SK-N-SH (cell line): ENCODE measurements at regions not wholly inside any gene's neighbourhood (a gene's known extent, or its start where the extent isn't known, plus 50 kb on each side); places are given as distances from the start of the nearest gene placed in this dataset.

Source experiments
- CTCF ChIA-PET: fragments of 300-600, 350-600 bp; formaldehyde crosslinking; extraction: SDS; loops from one replicate; lab custom pipeline; 2021; lab: Yijun Ruan, JAX
- POLR2A ChIA-PET: fragments of 350-600 bp; sonication (Branson Sonifier 250); formaldehyde crosslinking; extraction: SDS; loops from one replicate; lab custom pipeline; 2020; ENCODE audit warnings: antibody characterized with exemption, inconsistent platforms; lab: Yijun Ruan, JAX
- DNase-seq: peaks from one replicate; pipeline ENCODE4 v3.0.0; 2012
- H2AFZ ChIP-seq: fragments of 200-600 bp; sonication (generic); 2 replicates; pipeline ENCODE4 v1.8.1; 2016; ENCODE audit warnings: antibody characterized with exemption, mild to moderate bottlenecking, low read depth
- H3F3A ChIP-seq: fragments of 200-600 bp; sonication (generic); replicated peaks from 2 replicates; pipeline ENCODE3; 2016; ENCODE audit warnings: antibody characterized with exemption, mild to moderate bottlenecking; ENCODE audit not compliant: insufficient read depth
- H3K27ac ChIP-seq, 2 experiments: fragments of 200-500 bp in 1 of 2; fragments of 200-600 bp in 1 of 2; sonication (Bioruptor generic) in 1 of 2; sonication (generic), shearing (Covaris generic) in 1 of 2; 2 replicates each; pipeline versions ENCODE4 v1.5.1 to v1.6.1; 2014 to 2016; ENCODE audit warnings: low read depth in 2 of 2, inconsistent platforms in 1 of 2, low read length in 1 of 2, mild to moderate bottlenecking in 1 of 2, mixed read lengths in 1 of 2
- H3K27me3 ChIP-seq: fragments of 200-600 bp; sonication (generic), shearing (Covaris generic); 2 replicates; pipeline ENCODE4 v1.6.1; 2016; ENCODE audit warnings: mixed run types; ENCODE audit not compliant: insufficient read depth
- H3K36me3 ChIP-seq, 2 experiments: fragments of 200-500 bp in 1 of 2; fragments of 200-600 bp in 1 of 2; sonication (Bioruptor generic) in 1 of 2; sonication (generic) in 1 of 2; replicated peaks in 1 of 2; 2 replicates each; pipeline versions ENCODE3 to v1.5.1; 2014 to 2016; ENCODE audit warnings: low read length in 1 of 2, mild to moderate bottlenecking in 1 of 2; ENCODE audit not compliant: insufficient read depth in 2 of 2, control insufficient read depth in 1 of 2
- H3K4me1 ChIP-seq, 2 experiments: fragments of 200-500 bp in 1 of 2; fragments of 200-600 bp in 1 of 2; sonication (Bioruptor generic) in 1 of 2; sonication (generic), shearing (Covaris generic) in 1 of 2; 2 replicates each; pipeline versions ENCODE4 v1.5.1 to v1.6.1; 2014 to 2016; ENCODE audit warnings: low read depth in 1 of 2, low read length in 1 of 2, mixed run types in 1 of 2; ENCODE audit not compliant: insufficient read depth in 2 of 2, control insufficient read depth in 1 of 2
- H3K4me2 ChIP-seq: fragments of 200-600 bp; sonication (generic), shearing (Covaris generic); 2 replicates; pipeline ENCODE4 v1.6.1; 2017; ENCODE audit warnings: mixed run types
- H3K4me3 ChIP-seq, 2 experiments: fragments of 200-500 bp in 1 of 2; fragments of 200-600 bp in 1 of 2; sonication (Bioruptor generic) in 1 of 2; sonication (generic), shearing (Covaris generic) in 1 of 2; 2 replicates each; pipeline versions ENCODE4 v1.5.1 to v1.8.1; 2014 to 2016; ENCODE audit warnings: low read depth in 2 of 2, inconsistent platforms in 1 of 2, low read length in 1 of 2, mild to moderate bottlenecking in 1 of 2, mixed read lengths in 1 of 2, moderate library complexity in 1 of 2
- H3K79me2 ChIP-seq: fragments of 200-600 bp; sonication (generic); 2 replicates; pipeline ENCODE4 v1.8.1; 2017; ENCODE audit warnings: mild to moderate bottlenecking; ENCODE audit not compliant: insufficient read depth
- H3K9ac ChIP-seq: fragments of 200-600 bp; sonication (generic); 2 replicates; pipeline ENCODE4 v1.6.1; 2017; ENCODE audit warnings: mixed run types
- H3K9me2 ChIP-seq: fragments of 200-600 bp; sonication (generic); 2 replicates; pipeline ENCODE4 v1.6.1; 2017; ENCODE audit warnings: mixed run types
- H3K9me3 ChIP-seq: fragments of 200-600 bp; sonication (generic); 2 replicates; pipeline ENCODE4 v1.6.1; 2017; ENCODE audit warnings: mixed run types, mild to moderate bottlenecking, moderate library complexity
- H4K20me1 ChIP-seq: fragments of 200-600 bp; sonication (generic); 2 replicates; pipeline ENCODE4 v1.6.1; 2017; ENCODE audit warnings: mild to moderate bottlenecking, mixed run types; ENCODE audit not compliant: insufficient read depth
- CTCF ChIP-seq: fragments of 200-600 bp; sonication (generic); IDR thresholded peaks from 2 replicates; pipeline ENCODE4 v1.6.1; 2017; ENCODE audit warnings: antibody characterized with exemption, mild to moderate bottlenecking, moderate library complexity
- ELF1 ChIP-seq: IDR thresholded peaks from 2 replicates; pipeline ENCODE4 v1.4.0; 2012
- EP300 ChIP-seq, 2 experiments: IDR thresholded peaks; 2 replicates each; pipeline versions ENCODE4 v1.4.0 to v1.6.1; 2012; ENCODE audit warnings: borderline replicate concordance in 1 of 2, low read depth in 1 of 2, low read length in 1 of 2
- EZH2phosphoT487 ChIP-seq: fragments of 200-600 bp; sonication (generic); IDR thresholded peaks from 2 replicates; pipeline ENCODE4 v1.6.1; 2017; ENCODE audit warnings: low read depth, mixed run types, mild to moderate bottlenecking, antibody characterized with exemption, moderate library complexity, borderline replicate concordance
- FOSL2 ChIP-seq: IDR thresholded peaks from 2 replicates; pipeline ENCODE4 v1.4.0; 2012; ENCODE audit warnings: low read depth, mild to moderate bottlenecking, moderate library complexity, borderline replicate concordance
- GABPA ChIP-seq: IDR thresholded peaks from 2 replicates; pipeline ENCODE4 v1.4.0; 2012; ENCODE audit warnings: low read depth, mild to moderate bottlenecking
- GATA2 ChIP-seq: sonication (generic); formaldehyde crosslinking; IDR thresholded peaks from 2 replicates; pipeline ENCODE4 v1.5.0; 2020; ENCODE audit warnings: mild to moderate bottlenecking, missing genetic modification reagents
- JUND ChIP-seq: IDR thresholded peaks from 2 replicates; pipeline ENCODE4 v1.4.0; 2012
- NFIC ChIP-seq: IDR thresholded peaks from 2 replicates; pipeline ENCODE4 v1.4.0; 2012; ENCODE audit warnings: borderline replicate concordance
- NRF1 ChIP-seq: IDR thresholded peaks from 2 replicates; pipeline ENCODE4 v1.6.1; 2012; ENCODE audit warnings: low read depth, mild to moderate bottlenecking, low read length
- POLR2AphosphoS5 ChIP-seq: IDR thresholded peaks from 2 replicates; pipeline ENCODE4 v1.6.1; 2012; ENCODE audit warnings: low read depth, low read length
- RAD21 ChIP-seq: IDR thresholded peaks from 2 replicates; pipeline ENCODE4 v1.6.1; 2012; ENCODE audit warnings: mild to moderate bottlenecking, low read length
- RCOR1 ChIP-seq: fragments of 150-350 bp; IDR thresholded peaks from 2 replicates; pipeline ENCODE4 v1.6.1; 2017; ENCODE audit warnings: antibody characterized with exemption, low read length
- RXRA ChIP-seq: IDR thresholded peaks from 2 replicates; pipeline ENCODE4 v1.4.0; 2012; ENCODE audit warnings: low read depth, mild to moderate bottlenecking, borderline replicate concordance
- SIN3A ChIP-seq: IDR thresholded peaks from 2 replicates; pipeline ENCODE4 v1.6.1; 2012; ENCODE audit warnings: low read depth, mild to moderate bottlenecking, low read length, moderate library complexity, borderline replicate concordance
- TAF1 ChIP-seq: IDR thresholded peaks from 2 replicates; pipeline ENCODE4 v1.6.1; 2012; ENCODE audit warnings: low read depth, mild to moderate bottlenecking, low read length, moderate library complexity, borderline replicate concordance
- TCF12 ChIP-seq: IDR thresholded peaks from 2 replicates; pipeline ENCODE4 v1.4.0; 2012
- USF1 ChIP-seq: IDR thresholded peaks from 2 replicates; pipeline ENCODE4 v1.4.0; 2012; ENCODE audit warnings: low read depth, borderline replicate concordance
- WGBS: methylation state at CpG from one replicate; pipeline ENCODE4 v1.1.6; 2017; ENCODE audit warnings: low lambda C conversion rate; 5-methylcytosine and 5-hydroxymethylcytosine counted together
- TF ChIP-seq, protein P1 (sequence below): fragments of 150-350 bp; IDR thresholded peaks from 2 replicates; pipeline ENCODE4 v1.6.1; 2016; ENCODE audit warnings: mild to moderate bottlenecking, low read depth, low read length

DNA sequence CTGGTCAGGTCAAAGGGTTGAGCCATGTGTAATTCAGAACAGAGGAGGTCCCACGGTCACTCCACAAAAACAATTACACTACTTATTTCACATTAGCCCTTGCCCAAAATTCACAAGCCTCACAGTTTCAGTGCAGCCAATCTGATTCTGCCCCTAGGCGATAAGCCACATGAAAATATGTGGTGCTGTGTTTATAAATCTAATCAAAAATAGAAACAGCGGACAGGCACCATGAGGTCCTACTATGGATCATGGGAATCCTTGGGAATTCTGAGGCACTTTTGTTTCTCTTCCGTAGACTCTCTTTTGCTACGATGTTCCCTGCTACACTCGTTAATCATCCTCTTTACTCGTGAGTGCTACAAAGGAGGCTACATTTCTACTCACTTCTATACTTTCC lies 476.1 kb downstream of the TFAP2A start:
- no peaks in the 10 kb centered on the region for H3K9me2 ChIP-seq
- POLR2A ChIA-PET, result no interaction called here
- H3K36me3 ChIP-seq, result no peaks in the 10 kb centered on the region
- no peak overlapping the region for H3K9ac ChIP-seq
- CTCF ChIA-PET, result no interaction called here
- TF ChIP-seq POLR2AphosphoS5, result no peak
- TF ChIP-seq GATA2 (CRISPR knock-in tag), result no peak
- TF ChIP-seq NFIC, result no peak
- TF ChIP-seq RXRA, result no peak
- TF ChIP-seq JUND, result no peak
- no peak for TF ChIP-seq USF1
- TF ChIP-seq GABPA, result no peak
- TF ChIP-seq, protein P1, sequence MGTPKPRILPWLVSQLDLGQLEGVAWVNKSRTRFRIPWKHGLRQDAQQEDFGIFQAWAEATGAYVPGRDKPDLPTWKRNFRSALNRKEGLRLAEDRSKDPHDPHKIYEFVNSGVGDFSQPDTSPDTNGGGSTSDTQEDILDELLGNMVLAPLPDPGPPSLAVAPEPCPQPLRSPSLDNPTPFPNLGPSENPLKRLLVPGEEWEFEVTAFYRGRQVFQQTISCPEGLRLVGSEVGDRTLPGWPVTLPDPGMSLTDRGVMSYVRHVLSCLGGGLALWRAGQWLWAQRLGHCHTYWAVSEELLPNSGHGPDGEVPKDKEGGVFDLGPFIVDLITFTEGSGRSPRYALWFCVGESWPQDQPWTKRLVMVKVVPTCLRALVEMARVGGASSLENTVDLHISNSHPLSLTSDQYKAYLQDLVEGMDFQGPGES, result no peak
- TF ChIP-seq EP300 (IDR thresholded peaks at IDR 0.05; ENCODE audit: borderline replicate concordance in 1 of 2, low read depth in 1 of 2, low read length in 1 of 2), result no peak
- TF ChIP-seq TAF1, result no peak
- no peak for TF ChIP-seq EZH2phosphoT487
- TF ChIP-seq SIN3A, result no peak
- TF ChIP-seq FOSL2, result no peak
- TF ChIP-seq CTCF, result no peak
- no peak for TF ChIP-seq RCOR1
- TF ChIP-seq NRF1, result no peak
- no peak for TF ChIP-seq TCF12
- TF ChIP-seq ELF1, result no peak
- TF ChIP-seq RAD21, result no peak
- WGBS, result 9% methylated on average over 6 of the region's 7 CpGs
- H3K27me3 ChIP-seq, result peaks cover 12% of the 10 kb centered on the region; the same call in 1 of the 2 replicates
- H3K4me3 ChIP-seq, result no peak overlapping the region
- H3K79me2 ChIP-seq, result no peaks in the 10 kb centered on the region
- H3K9me3 ChIP-seq, result no peaks in the 10 kb centered on the region
- no peaks in the 10 kb centered on the region for H4K20me1 ChIP-seq
- DNase-seq, result no peak
- no peak overlapping the region for H3K4me2 ChIP-seq
- H2AFZ ChIP-seq, result no peak overlapping the region
- H3K27ac ChIP-seq, result no peak overlapping the region
- no peaks in the 10 kb centered on the region for H3K4me1 ChIP-seq
- no peaks in the 10 kb centered on the region for H3F3A ChIP-seq
